ENCODE measurements at regions not wholly inside any gene's neighbourhood (a gene's known extent, or its start where the extent isn't known, plus 50 kb on each side); places are given as distances from the start of the nearest gene placed in this dataset.

- TF ChIP-seq CTCF (conservative IDR thresholded peaks at IDR 0.05 in 1 of 2, IDR thresholded peaks at IDR 0.05 in 1 of 2; ENCODE audit: extremely low read depth in 1 of 2, insufficient read depth in 1 of 2, low read depth in 1 of 2, low read length in 2 of 2), result no peak
- no peak for TF ChIP-seq EZH2 (IDR thresholded peaks at IDR 0.05; ENCODE audit: borderline replicate concordance, low read length)
Observed at GRCh38 chr9:117542021-117542420, 127.2 kb upstream of the ASTN2 start.

Data from mammary epithelial cell (primary cell).